Liver (tissue), 8 donors: ENCODE measurements at regions not wholly inside any gene's neighbourhood (a gene's known extent, or its start where the extent isn't known, plus 50 kb on each side); places are given as distances from the start of the nearest gene placed in this dataset.

Experiments
- DNase-seq: peaks from one replicate; pipeline ENCODE4 v3.0.0-alpha.2; 2017; ENCODE audit warnings: low spot score
- H3K27ac ChIP-seq, 2 donors: one replicate each; pipeline ENCODE4 v1.7.0; 2013; ENCODE audit warnings: inconsistent platforms in 2 of 2, low read length in 2 of 2, control low read depth in 1 of 2, low read depth in 1 of 2, mild to moderate bottlenecking in 1 of 2
- H3K27me3 ChIP-seq, 4 donors: one replicate each; pipeline versions ENCODE4 v1.6.1 to v1.7.0; 2013; ENCODE audit warnings: low read length in 3 of 4, inconsistent platforms in 1 of 4, mild to moderate bottlenecking in 1 of 4, moderate library complexity in 1 of 4; ENCODE audit not compliant: control insufficient read depth in 4 of 4, insufficient read depth in 4 of 4
- H3K36me3 ChIP-seq, 4 donors: one replicate each; pipeline versions ENCODE4 v1.6.1 to v1.7.0; 2013; ENCODE audit warnings: low read length in 3 of 4, mild to moderate bottlenecking in 3 of 4, low read depth in 1 of 4, moderate library complexity in 1 of 4; ENCODE audit not compliant: control insufficient read depth in 4 of 4, insufficient read depth in 3 of 4
- H3K4me1 ChIP-seq, 4 donors: one replicate each; pipeline versions ENCODE4 v1.6.1 to v1.7.0; 2013; ENCODE audit warnings: low read length in 3 of 4, mild to moderate bottlenecking in 3 of 4, moderate library complexity in 1 of 4; ENCODE audit not compliant: control insufficient read depth in 4 of 4, insufficient read depth in 4 of 4
- H3K4me3 ChIP-seq, 3 donors: one replicate each; pipeline versions ENCODE4 v1.6.1 to v1.7.0; 2013; ENCODE audit warnings: low read length in 3 of 3, control low read depth in 1 of 3, low read depth in 1 of 3, mild to moderate bottlenecking in 1 of 3
- H3K9ac ChIP-seq, 2 donors: one replicate each; pipeline ENCODE4 v1.7.0; 2013; ENCODE audit warnings: low read length in 2 of 2, mild to moderate bottlenecking in 2 of 2, moderate library complexity in 2 of 2, control low read depth in 1 of 2, low read depth in 1 of 2
- H3K9me3 ChIP-seq, 4 donors: one replicate each; pipeline versions ENCODE4 v1.6.1 to v1.7.0; 2013; ENCODE audit warnings: low read length in 3 of 4; ENCODE audit not compliant: control insufficient read depth in 4 of 4
- CTCF ChIP-seq: fragments of 150-350 bp; IDR thresholded peaks from 2 replicates; pipeline ENCODE4 v1.5.1; 2017; ENCODE audit warnings: improper control_type of control experiment, low read depth, low read length; ENCODE audit not compliant: missing input control
- EGR1 ChIP-seq, 2 donors: IDR thresholded peaks; 2 replicates each; pipeline ENCODE4 v1.6.1; 2016 to 2018; ENCODE audit warnings: antibody characterized with exemption in 2 of 2, low read depth in 2 of 2
- FOXA1 ChIP-seq: IDR thresholded peaks from 2 replicates; pipeline ENCODE4 v1.6.1; 2016; ENCODE audit warnings: antibody characterized with exemption
- FOXA2 ChIP-seq: IDR thresholded peaks from 2 replicates; pipeline ENCODE4 v1.6.1; 2016; ENCODE audit warnings: antibody characterized with exemption
- GABPA ChIP-seq, 2 donors: IDR thresholded peaks in 1 of 2; conservative IDR thresholded peaks in 1 of 2; 2 replicates each; pipeline ENCODE4 v1.6.1; 2016; ENCODE audit warnings: antibody characterized with exemption in 2 of 2, mild to moderate bottlenecking in 1 of 2, moderate library complexity in 1 of 2
- HNF4A ChIP-seq, 2 donors: conservative IDR thresholded peaks; 2 replicates each; pipeline ENCODE4 v1.6.1; 2016; ENCODE audit warnings: antibody characterized with exemption in 2 of 2, mild to moderate bottlenecking in 2 of 2
- HNF4G ChIP-seq: IDR thresholded peaks from 2 replicates; pipeline ENCODE4 v1.6.1; 2016; ENCODE audit warnings: antibody characterized with exemption
- JUND ChIP-seq, 2 donors: IDR thresholded peaks; 2 replicates each; pipeline ENCODE4 v1.6.1; 2016; ENCODE audit warnings: antibody characterized with exemption in 2 of 2
- NR2F2 ChIP-seq: IDR thresholded peaks from 2 replicates; pipeline ENCODE4 v1.6.1; 2016; ENCODE audit warnings: antibody characterized with exemption
- RAD21 ChIP-seq, 2 donors: IDR thresholded peaks; 2 replicates each; pipeline ENCODE4 v1.6.1; 2016; ENCODE audit warnings: antibody characterized with exemption in 2 of 2, mild to moderate bottlenecking in 2 of 2
- REST ChIP-seq: IDR thresholded peaks from 2 replicates; pipeline ENCODE4 v1.6.1; 2016; ENCODE audit warnings: antibody characterized with exemption, mild to moderate bottlenecking
- RXRA ChIP-seq, 2 donors: IDR thresholded peaks; 2 replicates each; pipeline ENCODE4 v1.6.1; 2017 to 2018; ENCODE audit warnings: antibody characterized with exemption in 2 of 2, mild to moderate bottlenecking in 1 of 2
- SP1 ChIP-seq: IDR thresholded peaks from 2 replicates; pipeline ENCODE4 v1.6.1; 2018; ENCODE audit warnings: antibody characterized with exemption, mild to moderate bottlenecking
- TAF1 ChIP-seq: conservative IDR thresholded peaks from 2 replicates; pipeline ENCODE4 v1.6.1; 2016; ENCODE audit warnings: antibody characterized with exemption, mild to moderate bottlenecking
- YY1 ChIP-seq: IDR thresholded peaks from 2 replicates; pipeline ENCODE4 v1.6.1; 2016; ENCODE audit warnings: antibody characterized with exemption, mild to moderate bottlenecking
- ZBTB33 ChIP-seq: IDR thresholded peaks from 2 replicates; pipeline ENCODE4 v1.6.1; 2016; ENCODE audit warnings: antibody characterized with exemption
- WGBS: extraction: QIAGEN DNeasy Blood & Tissue Kit; methylation state at CpG from one replicate; pipeline ENCODE4 v1.1.7; 2013; 5-methylcytosine and 5-hydroxymethylcytosine counted together
- TF ChIP-seq, protein P1 (sequence below): IDR thresholded peaks from 2 replicates; pipeline ENCODE4 v1.6.1; 2016; ENCODE audit warnings: antibody characterized with exemption
- TF ChIP-seq, protein P2 (sequence below): IDR thresholded peaks from 2 replicates; pipeline ENCODE4 v1.6.1; 2016; ENCODE audit warnings: antibody characterized with exemption
- donor health status: healthy.
- donor health status: healthy.
- donor health status: healthy.
- donor health status: healthy.
- donor health status: healthy.

GRCh38 chr4:138797646-138798045, 217.9 kb upstream of the NOCT start:
- Histone ChIP-seq H3K27me3 (no peaks in the 10 kb centered on the region), H3K4me3 (no peak overlapping the region), H3K36me3 (no peaks in the 10 kb centered on the region), H3K4me1 (no peaks in the 10 kb centered on the region), H3K9ac (no peak overlapping the region), H3K9me3 (no peaks in the 10 kb centered on the region), H3K27ac (no peak overlapping the region)
- 81% methylated on average over 2 of the region's 2 CpGs for WGBS
- TF ChIP-seq, protein P1, sequence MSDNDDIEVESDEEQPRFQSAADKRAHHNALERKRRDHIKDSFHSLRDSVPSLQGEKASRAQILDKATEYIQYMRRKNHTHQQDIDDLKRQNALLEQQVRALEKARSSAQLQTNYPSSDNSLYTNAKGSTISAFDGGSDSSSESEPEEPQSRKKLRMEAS, result no peak
- TF ChIP-seq NR2F2 (no peak), GABPA (IDR thresholded peaks at IDR 0.05 in 1 of 2, conservative IDR thresholded peaks at IDR 0.05 in 1 of 2) (no peak), REST (no peak), TAF1 (no peak), RAD21 (IDR thresholded peaks at IDR 0.05) (no peak), SP1 (no peak), FOXA1 (no peak), CTCF (no peak), JUND (IDR thresholded peaks at IDR 0.05) (no peak), EGR1 (IDR thresholded peaks at IDR 0.05; ENCODE audit: low read depth in 2 of 2) (no peak), ZBTB33 (no peak), YY1 (no peak), HNF4G (no peak), RXRA (IDR thresholded peaks at IDR 0.05) (no peak), HNF4A (conservative IDR thresholded peaks at IDR 0.05) (no peak), FOXA2 (no peak)
- TF ChIP-seq, protein P2, sequence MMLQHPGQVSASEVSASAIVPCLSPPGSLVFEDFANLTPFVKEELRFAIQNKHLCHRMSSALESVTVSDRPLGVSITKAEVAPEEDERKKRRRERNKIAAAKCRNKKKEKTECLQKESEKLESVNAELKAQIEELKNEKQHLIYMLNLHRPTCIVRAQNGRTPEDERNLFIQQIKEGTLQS, result no peak
- DNase-seq, result no peak
